PFSK-1 (cell line): ENCODE measurements at regions not wholly inside any gene's neighbourhood (a gene's known extent, or its start where the extent isn't known, plus 50 kb on each side); places are given as distances from the start of the nearest gene placed in this dataset.

Experiments
- FOXP2 ChIP-seq: optimal IDR thresholded peaks from 2 replicates; pipeline ENCODE3; 2011; ENCODE audit warnings: borderline replicate concordance, control low read depth, inconsistent platforms; ENCODE audit not compliant: insufficient read depth; ENCODE audit errors: extremely low read length, extremely low read depth
- POLR2AphosphoS5 ChIP-seq: IDR thresholded peaks from 2 replicates; pipeline ENCODE4 v1.6.1; 2012; ENCODE audit warnings: low read depth, mild to moderate bottlenecking, control low read depth, low read length, moderate library complexity
- SIN3A ChIP-seq: IDR thresholded peaks from 2 replicates; pipeline ENCODE4 v1.6.1; 2012; ENCODE audit warnings: mild to moderate bottlenecking, low read length, moderate library complexity, borderline replicate concordance; ENCODE audit not compliant: insufficient read depth
- TAF1 ChIP-seq: IDR thresholded peaks from 2 replicates; pipeline ENCODE4 v1.6.1; 2012; ENCODE audit warnings: low read length, control low read depth, borderline replicate concordance; ENCODE audit not compliant: insufficient read depth
- TF ChIP-seq, protein P1 (sequence below), 2 experiments: IDR thresholded peaks; 2 replicates each; pipeline versions ENCODE4 v1.6.1 to v1.8.0; 2011 to 2012; ENCODE audit warnings: low read depth in 2 of 2, low read length in 2 of 2, control low read depth in 1 of 2, inconsistent platforms in 1 of 2, mild to moderate bottlenecking in 1 of 2, moderate library complexity in 1 of 2; ENCODE audit not compliant: insufficient read depth in 1 of 2

DNA sequence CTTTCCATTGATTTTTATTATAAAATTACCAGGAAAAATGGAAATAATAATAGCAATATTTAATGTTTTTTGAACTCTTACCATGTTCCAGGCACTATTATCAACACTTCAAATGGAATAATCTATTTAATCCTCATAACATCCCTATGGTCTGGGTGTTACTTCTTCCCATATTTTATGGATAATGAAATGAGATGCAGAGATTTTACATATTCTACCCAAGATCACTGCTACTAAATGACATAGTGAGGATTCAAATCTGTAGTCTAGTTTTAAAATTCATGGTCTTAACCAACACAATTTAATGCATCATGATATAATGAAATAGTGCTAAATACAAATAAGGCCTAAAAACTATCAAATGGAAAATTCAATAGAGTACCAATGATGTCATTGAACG, 70.4 kb upstream of the COL3A1 start:
- TF ChIP-seq, protein P1, sequence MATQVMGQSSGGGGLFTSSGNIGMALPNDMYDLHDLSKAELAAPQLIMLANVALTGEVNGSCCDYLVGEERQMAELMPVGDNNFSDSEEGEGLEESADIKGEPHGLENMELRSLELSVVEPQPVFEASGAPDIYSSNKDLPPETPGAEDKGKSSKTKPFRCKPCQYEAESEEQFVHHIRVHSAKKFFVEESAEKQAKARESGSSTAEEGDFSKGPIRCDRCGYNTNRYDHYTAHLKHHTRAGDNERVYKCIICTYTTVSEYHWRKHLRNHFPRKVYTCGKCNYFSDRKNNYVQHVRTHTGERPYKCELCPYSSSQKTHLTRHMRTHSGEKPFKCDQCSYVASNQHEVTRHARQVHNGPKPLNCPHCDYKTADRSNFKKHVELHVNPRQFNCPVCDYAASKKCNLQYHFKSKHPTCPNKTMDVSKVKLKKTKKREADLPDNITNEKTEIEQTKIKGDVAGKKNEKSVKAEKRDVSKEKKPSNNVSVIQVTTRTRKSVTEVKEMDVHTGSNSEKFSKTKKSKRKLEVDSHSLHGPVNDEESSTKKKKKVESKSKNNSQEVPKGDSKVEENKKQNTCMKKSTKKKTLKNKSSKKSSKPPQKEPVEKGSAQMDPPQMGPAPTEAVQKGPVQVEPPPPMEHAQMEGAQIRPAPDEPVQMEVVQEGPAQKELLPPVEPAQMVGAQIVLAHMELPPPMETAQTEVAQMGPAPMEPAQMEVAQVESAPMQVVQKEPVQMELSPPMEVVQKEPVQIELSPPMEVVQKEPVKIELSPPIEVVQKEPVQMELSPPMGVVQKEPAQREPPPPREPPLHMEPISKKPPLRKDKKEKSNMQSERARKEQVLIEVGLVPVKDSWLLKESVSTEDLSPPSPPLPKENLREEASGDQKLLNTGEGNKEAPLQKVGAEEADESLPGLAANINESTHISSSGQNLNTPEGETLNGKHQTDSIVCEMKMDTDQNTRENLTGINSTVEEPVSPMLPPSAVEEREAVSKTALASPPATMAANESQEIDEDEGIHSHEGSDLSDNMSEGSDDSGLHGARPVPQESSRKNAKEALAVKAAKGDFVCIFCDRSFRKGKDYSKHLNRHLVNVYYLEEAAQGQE (IDR thresholded peaks at IDR 0.05; ENCODE audit: insufficient read depth in 1 of 2, low read depth in 2 of 2, low read length in 2 of 2), result no peak
- TF ChIP-seq POLR2AphosphoS5 (no peak), TAF1 (no peak), SIN3A (no peak), FOXP2 (no peak)
